CD4-positive, alpha-beta T cell (primary cell): ENCODE measurements at regions not wholly inside any gene's neighbourhood (a gene's known extent, or its start where the extent isn't known, plus 50 kb on each side); places are given as distances from the start of the nearest gene placed in this dataset.

Source experiments
- ATAC-seq: fragments of 200-7000 bp; cut with Tn5 transposase; one replicate; pipeline ENCODE4 v1.10.0; 2022; ENCODE audit warnings: mild to moderate bottlenecking; ENCODE audit not compliant: poor library complexity
- CTCF ChIA-PET: fragments of 350-600 bp; sonication (Branson Sonifier 250); formaldehyde crosslinking; loops from one replicate; lab custom pipeline; 2021; ENCODE audit warnings: antibody characterized with exemption, inconsistent platforms; lab: Charles Lee
- POLR2A ChIA-PET: fragments of 350-600 bp; sonication (Branson Sonifier 250); formaldehyde crosslinking; loops from one replicate; lab custom pipeline; 2021; ENCODE audit warnings: antibody characterized with exemption, inconsistent platforms; lab: Charles Lee
- DNase-seq, 14 experiments: peaks; one replicate each; pipeline ENCODE4 v3.0.0-alpha.2; 2013 to 2020; ENCODE audit warnings: mixed read lengths in 2 of 14
- H3K27ac ChIP-seq, 2 donors: one replicate each; pipeline versions ENCODE4 v1.5.1 to v1.7.0; 2013; ENCODE audit warnings: low read length in 2 of 2, low read depth in 1 of 2, mild to moderate bottlenecking in 1 of 2
- H3K27me3 ChIP-seq, 2 experiments: 1 replicate in 1 of 2; 2 replicates in 1 of 2; pipeline versions ENCODE4 v1.6.1 to v1.7.0; 2013; ENCODE audit warnings: low read length in 2 of 2, control low read depth in 1 of 2, mild to moderate bottlenecking in 1 of 2, moderate library complexity in 1 of 2; ENCODE audit not compliant: insufficient read depth in 2 of 2, control insufficient read depth in 1 of 2
- H3K36me3 ChIP-seq: one replicate; pipeline ENCODE4 v1.6.1; 2013; ENCODE audit warnings: low read length, control low read depth; ENCODE audit not compliant: insufficient read depth
- H3K4me1 ChIP-seq: one replicate; pipeline ENCODE4 v1.6.1; 2013; ENCODE audit warnings: low read length, control low read depth; ENCODE audit not compliant: insufficient read depth
- H3K4me3 ChIP-seq: one replicate; pipeline ENCODE4 v1.5.1; 2013; ENCODE audit warnings: mild to moderate bottlenecking, low read length, moderate library complexity
- H3K9me3 ChIP-seq, 2 experiments: 1 replicate in 1 of 2; 2 replicates in 1 of 2; pipeline versions ENCODE4 v1.6.1 to v1.7.0; 2013; ENCODE audit warnings: low read length in 2 of 2, mild to moderate bottlenecking in 2 of 2, control low read depth in 1 of 2, moderate library complexity in 1 of 2; ENCODE audit not compliant: control insufficient read depth in 1 of 2, insufficient read depth in 1 of 2
- H3K27ac Mint-ChIP-seq: one replicate; pipeline ENCODE4 v1.8.0; 2020; ENCODE audit warnings: mixed read lengths
- H3K27me3 Mint-ChIP-seq: one replicate; pipeline ENCODE4 v1.8.0; 2021; ENCODE audit warnings: mixed read lengths
- H3K36me3 Mint-ChIP-seq: one replicate; pipeline ENCODE4 v1.8.0; 2021; ENCODE audit warnings: low read depth, mixed read lengths
- H3K4me1 Mint-ChIP-seq: one replicate; pipeline ENCODE4 v1.8.0; 2021; ENCODE audit warnings: low read depth, mixed read lengths
- H3K4me3 Mint-ChIP-seq: one replicate; pipeline ENCODE4 v1.8.0; 2020; ENCODE audit warnings: mild to moderate bottlenecking, mixed read lengths
- H3K9me3 Mint-ChIP-seq: one replicate; pipeline ENCODE4 v1.8.0; 2020; ENCODE audit warnings: mixed read lengths
- intact Hi-C, 2 experiments: fragments of 100-400 bp; cut with DNase I in 1 of 2; cut with micrococcal nuclease in 1 of 2; formaldehyde crosslinking; loops; one replicate each; pipeline versions ENCODE4 v1.15.1 to v1.9.0; 2023 to 2025; cut with DNase I, micrococcal nuclease
- TF ChIP-seq, protein P1 (sequence below): fragments of 200-600 bp; IDR thresholded peaks from one replicate; pipeline ENCODE4 v1.8.0; 2022; ENCODE audit warnings: antibody characterized with exemption, mild to moderate bottlenecking

- ChIA-PET POLR2A (interaction anchor here (0.9 to 1.1 kb wide), 5 partner anchors 11 to 144 kb away, joined by 4 to 16 read pairs (median 5); no protein-coding TSS in a partner anchor), CTCF (interaction anchor here (0.6 to 1.5 kb wide), 16 partner anchors 10 to 322 kb away, joined by 3 to 14 read pairs (median 4); no protein-coding TSS in a partner anchor)
- Histone ChIP-seq H3K27ac (peak overlapping the region in 1 of 2 donors; percentile 71), H3K4me3 (peak overlapping the region; percentile 52), H3K27me3 (no peaks in the 10 kb centered on the region), H3K36me3 (no peaks in the 10 kb centered on the region), H3K9me3 (no peaks in the 10 kb centered on the region), H3K4me1 (peaks cover 17% of the 10 kb centered on the region)
- DNase-seq (no peak), ATAC-seq (no peak)
- Mint-ChIP-seq H3K36me3 (no peaks in the 10 kb centered on the region), H3K27me3 (peaks cover 4% of the 10 kb centered on the region), H3K4me3 (peak overlapping the region; percentile 85), H3K4me1 (peaks cover 13% of the 10 kb centered on the region), H3K9me3 (no peaks in the 10 kb centered on the region), H3K27ac (peak overlapping the region; percentile 57)
- intact Hi-C loops: loop anchor here (1.0 to 10.0 kb wide), 9 partner anchors 27 to 324 kb away; no protein-coding TSS in a partner anchor
- TF ChIP-seq, protein P1, sequence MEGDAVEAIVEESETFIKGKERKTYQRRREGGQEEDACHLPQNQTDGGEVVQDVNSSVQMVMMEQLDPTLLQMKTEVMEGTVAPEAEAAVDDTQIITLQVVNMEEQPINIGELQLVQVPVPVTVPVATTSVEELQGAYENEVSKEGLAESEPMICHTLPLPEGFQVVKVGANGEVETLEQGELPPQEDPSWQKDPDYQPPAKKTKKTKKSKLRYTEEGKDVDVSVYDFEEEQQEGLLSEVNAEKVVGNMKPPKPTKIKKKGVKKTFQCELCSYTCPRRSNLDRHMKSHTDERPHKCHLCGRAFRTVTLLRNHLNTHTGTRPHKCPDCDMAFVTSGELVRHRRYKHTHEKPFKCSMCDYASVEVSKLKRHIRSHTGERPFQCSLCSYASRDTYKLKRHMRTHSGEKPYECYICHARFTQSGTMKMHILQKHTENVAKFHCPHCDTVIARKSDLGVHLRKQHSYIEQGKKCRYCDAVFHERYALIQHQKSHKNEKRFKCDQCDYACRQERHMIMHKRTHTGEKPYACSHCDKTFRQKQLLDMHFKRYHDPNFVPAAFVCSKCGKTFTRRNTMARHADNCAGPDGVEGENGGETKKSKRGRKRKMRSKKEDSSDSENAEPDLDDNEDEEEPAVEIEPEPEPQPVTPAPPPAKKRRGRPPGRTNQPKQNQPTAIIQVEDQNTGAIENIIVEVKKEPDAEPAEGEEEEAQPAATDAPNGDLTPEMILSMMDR: peak; percentile 30
Measured at GRCh38 chr6:137415834-137416190, 78.4 kb downstream of the OLIG3 start.

DNA sequence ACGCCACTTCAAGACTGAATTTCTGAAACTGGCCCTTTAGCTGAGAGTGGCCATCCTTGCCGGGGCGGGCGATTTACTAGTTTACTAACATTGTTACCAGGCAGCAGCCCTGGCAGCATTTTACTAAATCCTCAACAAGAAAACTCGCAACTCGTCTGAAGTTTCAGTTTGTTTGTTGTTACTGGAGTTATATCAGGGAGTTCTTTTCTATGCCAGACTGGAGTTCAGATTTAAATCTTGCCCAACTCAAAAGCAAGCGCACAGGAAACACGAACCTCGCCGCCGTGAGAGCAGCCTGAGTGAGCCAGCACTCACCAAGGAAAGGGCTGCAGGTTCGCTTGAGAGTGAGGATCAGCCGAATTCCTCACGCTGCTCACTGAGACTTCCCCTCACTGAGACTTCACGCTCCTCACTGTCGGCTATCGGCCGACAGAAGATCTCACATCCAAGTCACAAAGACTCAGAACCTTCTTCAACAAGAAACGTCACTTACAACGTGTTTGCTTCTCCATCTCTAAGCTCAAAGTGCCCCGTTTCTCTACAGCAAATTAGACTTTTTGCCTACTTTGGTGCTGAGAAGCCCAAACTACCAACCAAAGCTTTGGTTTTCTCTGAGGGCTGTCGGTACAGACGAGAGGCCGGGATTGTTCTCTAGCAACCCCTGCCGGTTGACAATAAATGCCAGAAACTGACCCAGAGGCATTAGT, 78.9 kb downstream of the OLIG3 start:
- Mint-ChIP-seq H3K27ac (peak overlapping the region; percentile 57), H3K27me3 (peaks cover 4% of the 10 kb centered on the region), H3K4me1 (peaks cover 13% of the 10 kb centered on the region), H3K9me3 (no peaks in the 10 kb centered on the region), H3K4me3 (peak overlapping the region; percentile 85), H3K36me3 (no peaks in the 10 kb centered on the region)
- Histone ChIP-seq H3K4me3 (peak overlapping the region; percentile 52), H3K9me3 (no peaks in the 10 kb centered on the region), H3K4me1 (peaks cover 17% of the 10 kb centered on the region), H3K27ac (peak overlapping the region; percentile 36 to 71), H3K36me3 (no peaks in the 10 kb centered on the region), H3K27me3 (no peaks in the 10 kb centered on the region)
- peak; percentile 30 to 86 (median 56) for DNase-seq
- TF ChIP-seq, protein P1: peak; percentile 86
- peak; percentile 91 for ATAC-seq
- CTCF ChIA-PET: interaction anchor here (0.6 to 1.5 kb wide), 16 partner anchors 8 to 321 kb away, joined by 3 to 14 read pairs (median 4); no protein-coding TSS in a partner anchor
- intact Hi-C loops: loop anchor here (1.0 to 10.0 kb wide), 7 partner anchors 26 to 323 kb away; no protein-coding TSS in a partner anchor
- POLR2A ChIA-PET: interaction anchor here (0.5 to 1.1 kb wide), 13 partner anchors 9 to 321 kb away, joined by 3 to 16 read pairs (median 4); no protein-coding TSS in a partner anchor

- CTCF ChIA-PET: interaction anchor here (0.7 to 1.5 kb wide), 7 partner anchors 9 to 227 kb away, joined by 3 to 14 read pairs (median 4); no protein-coding TSS in a partner anchor
Measured at GRCh38 chr6:137414599-137414998, 79.6 kb downstream of the OLIG3 start.

More at GRCh38 chr6:137414599-137414998, 79.6 kb downstream of the OLIG3 start:
- Mint-ChIP-seq H3K4me1 (peaks cover 13% of the 10 kb centered on the region), H3K27ac (peak overlapping the region; percentile 57), H3K4me3 (peak overlapping the region; percentile 85), H3K9me3 (no peaks in the 10 kb centered on the region), H3K27me3 (peaks cover 4% of the 10 kb centered on the region), H3K36me3 (no peaks in the 10 kb centered on the region)
- H3K36me3 ChIP-seq: no peaks in the 10 kb centered on the region
- ATAC-seq: no peak
- H3K4me1 ChIP-seq: peaks cover 17% of the 10 kb centered on the region
- no peaks in the 10 kb centered on the region for H3K27me3 ChIP-seq
- POLR2A ChIA-PET: interaction anchor here (0.5 to 0.9 kb wide), 4 partner anchors 10 to 176 kb away, joined by 3 to 5 read pairs (median 4); no protein-coding TSS in a partner anchor
- no peaks in the 10 kb centered on the region for H3K9me3 ChIP-seq
- peak overlapping the region; percentile 52 for H3K4me3 ChIP-seq
- no peak for DNase-seq
- no peak overlapping the region for H3K27ac ChIP-seq
- TF ChIP-seq, protein P1: no peak
- intact Hi-C loops: loop anchor here in 1 of 2 experiments (2.0 to 10.0 kb wide), 2 partner anchors 26 to 320 kb away; no protein-coding TSS in a partner anchor
